Bronchial epithelial cell (primary cell): ENCODE measurements at regions not wholly inside any gene's neighbourhood (a gene's known extent, or its start where the extent isn't known, plus 50 kb on each side); places are given as distances from the start of the nearest gene placed in this dataset.

Experiments used
- DNase-seq: peaks from one replicate; pipeline ENCODE4 v3.0.0-alpha.2; 2010; ENCODE audit warnings: low read depth
- FAIRE-seq: peaks from 2 replicates; lab custom pipeline; 2011; peaks lifted over from hg19 to GRCh38; lab: Jason Lieb, UNC
- H3K27me3 ChIP-seq: 2 replicates; pipeline ENCODE4 v1.5.1; 2011; ENCODE audit warnings: low read length; ENCODE audit not compliant: control insufficient read depth, insufficient read depth
- H3K36me3 ChIP-seq: 2 replicates; pipeline ENCODE4 v1.5.1; 2011; ENCODE audit warnings: low read length; ENCODE audit not compliant: control insufficient read depth, insufficient read depth
- H3K4me3 ChIP-seq: 2 replicates; pipeline ENCODE4 v1.5.1; 2011; ENCODE audit warnings: mild to moderate bottlenecking, low read depth, low read length, control low read depth
- TF ChIP-seq, protein P1 (sequence below): IDR thresholded peaks from 2 replicates; pipeline ENCODE4 v1.5.1; 2011; ENCODE audit warnings: mild to moderate bottlenecking, moderate library complexity, low read length, control low read depth, inconsistent platforms; ENCODE audit not compliant: insufficient read depth, severe bottlenecking

DNA sequence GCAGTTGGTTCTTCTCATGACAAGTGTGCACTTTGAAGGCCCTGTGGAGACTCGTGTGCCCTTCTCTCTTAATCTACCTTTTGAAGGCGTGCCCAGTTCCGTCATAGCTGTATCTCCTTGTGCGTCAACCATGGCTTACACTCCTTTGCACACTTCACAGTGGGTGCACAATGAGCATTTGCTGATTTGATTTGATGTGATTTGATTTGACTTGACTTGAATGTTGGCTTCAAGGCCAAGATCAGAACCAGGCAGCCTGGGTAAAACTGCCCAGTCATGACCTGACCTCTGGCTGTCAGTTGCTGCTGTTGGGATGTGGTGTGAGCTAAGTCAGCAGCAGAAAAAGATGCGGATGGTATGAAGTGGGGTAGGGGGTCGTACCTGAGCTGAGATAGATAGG is 670.3 kb upstream of the HS6ST1 start:
- no peaks in the 10 kb centered on the region for H3K36me3 ChIP-seq
- FAIRE-seq = peak; percentile 73
- DNase-seq = no peak
- TF ChIP-seq, protein P1, sequence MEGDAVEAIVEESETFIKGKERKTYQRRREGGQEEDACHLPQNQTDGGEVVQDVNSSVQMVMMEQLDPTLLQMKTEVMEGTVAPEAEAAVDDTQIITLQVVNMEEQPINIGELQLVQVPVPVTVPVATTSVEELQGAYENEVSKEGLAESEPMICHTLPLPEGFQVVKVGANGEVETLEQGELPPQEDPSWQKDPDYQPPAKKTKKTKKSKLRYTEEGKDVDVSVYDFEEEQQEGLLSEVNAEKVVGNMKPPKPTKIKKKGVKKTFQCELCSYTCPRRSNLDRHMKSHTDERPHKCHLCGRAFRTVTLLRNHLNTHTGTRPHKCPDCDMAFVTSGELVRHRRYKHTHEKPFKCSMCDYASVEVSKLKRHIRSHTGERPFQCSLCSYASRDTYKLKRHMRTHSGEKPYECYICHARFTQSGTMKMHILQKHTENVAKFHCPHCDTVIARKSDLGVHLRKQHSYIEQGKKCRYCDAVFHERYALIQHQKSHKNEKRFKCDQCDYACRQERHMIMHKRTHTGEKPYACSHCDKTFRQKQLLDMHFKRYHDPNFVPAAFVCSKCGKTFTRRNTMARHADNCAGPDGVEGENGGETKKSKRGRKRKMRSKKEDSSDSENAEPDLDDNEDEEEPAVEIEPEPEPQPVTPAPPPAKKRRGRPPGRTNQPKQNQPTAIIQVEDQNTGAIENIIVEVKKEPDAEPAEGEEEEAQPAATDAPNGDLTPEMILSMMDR = no peak
- no peak overlapping the region for H3K4me3 ChIP-seq
- H3K27me3 ChIP-seq = no peaks in the 10 kb centered on the region

DNA sequence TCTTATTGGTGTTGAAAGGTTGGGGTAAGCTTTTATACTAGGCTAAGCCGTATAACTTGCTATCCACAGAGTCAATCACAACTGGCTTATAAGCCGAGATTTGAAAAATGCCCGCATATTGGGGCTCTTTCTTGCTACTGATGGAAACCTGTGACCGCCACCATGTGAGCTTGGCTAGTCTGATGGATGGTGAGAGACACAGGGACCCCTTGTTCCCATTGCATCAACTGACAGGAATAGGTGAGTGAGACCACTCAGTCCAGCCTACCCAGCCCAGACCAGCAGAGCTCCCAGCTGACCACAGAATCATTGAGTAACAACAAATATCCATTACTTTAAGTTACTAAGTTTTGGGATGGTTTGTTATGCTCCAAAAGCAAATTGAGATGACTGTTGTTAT is 676.4 kb upstream of the HS6ST1 start:
- Histone ChIP-seq H3K4me3 (no peak overlapping the region), H3K27me3 (no peaks in the 10 kb centered on the region), H3K36me3 (no peaks in the 10 kb centered on the region)
- FAIRE-seq = no peak
- no peak for DNase-seq
- TF ChIP-seq, protein P1 = no peak

DNA sequence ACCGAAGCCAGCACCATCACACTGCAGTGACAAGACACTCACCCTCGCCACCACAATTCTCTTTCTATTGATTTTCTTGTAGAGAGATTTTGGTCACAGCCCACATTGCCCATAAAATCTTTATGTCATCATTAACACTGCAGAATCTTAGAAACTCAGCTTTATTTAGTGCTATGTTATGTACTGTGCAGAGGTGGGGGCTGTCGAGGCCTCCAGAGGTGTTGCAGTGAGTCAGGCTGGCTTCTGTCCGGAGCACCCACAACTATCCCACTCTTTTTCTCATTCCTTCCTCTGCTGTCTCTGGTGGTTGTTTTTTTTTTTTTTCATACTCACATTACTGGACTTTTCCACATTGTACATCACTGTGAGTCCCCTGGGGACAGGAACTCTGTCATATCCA is 677.4 kb upstream of the HS6ST1 start:
- H3K27me3 ChIP-seq = no peaks in the 10 kb centered on the region
- H3K36me3 ChIP-seq = no peaks in the 10 kb centered on the region
- TF ChIP-seq, protein P1 = no peak
- DNase-seq (no peak), FAIRE-seq (no peak)
- H3K4me3 ChIP-seq = no peak overlapping the region

DNA sequence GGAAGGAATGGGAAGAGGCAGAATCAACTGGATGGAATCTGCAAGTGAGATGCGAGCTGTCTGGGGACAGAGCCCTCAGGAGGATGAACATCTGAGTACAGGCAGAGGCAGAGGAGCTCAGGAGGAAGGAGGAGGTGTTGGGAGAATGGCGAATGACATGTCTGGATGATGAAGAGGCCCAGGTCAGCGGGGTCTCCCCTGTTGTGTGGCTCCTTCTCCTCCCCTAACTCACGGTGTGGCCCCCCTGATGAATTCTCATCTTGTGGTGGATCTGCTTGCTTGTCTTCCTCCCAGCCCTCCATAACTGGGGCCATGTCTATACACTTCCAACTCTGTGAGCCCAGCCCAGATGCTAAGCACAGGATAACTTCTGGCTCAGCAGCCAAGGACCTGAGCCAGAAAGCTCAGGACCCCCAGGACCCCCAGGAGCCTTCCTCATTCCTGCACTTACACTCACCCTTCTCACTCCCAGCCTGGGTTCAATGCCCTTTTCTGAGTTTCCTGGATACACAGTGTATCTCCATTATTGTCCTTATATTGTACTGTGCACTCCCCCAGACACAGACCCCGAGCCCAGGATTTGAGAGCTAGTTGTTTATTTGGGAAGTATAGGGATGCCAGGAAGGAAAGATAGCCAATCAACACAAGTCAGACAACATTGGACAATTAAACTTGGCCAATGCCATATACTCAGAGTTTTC is 678.6 kb upstream of the HS6ST1 start:
- no peaks in the 10 kb centered on the region for H3K36me3 ChIP-seq
- FAIRE-seq (no peak), DNase-seq (no peak)
- TF ChIP-seq, protein P1 = no peak
- H3K4me3 ChIP-seq = no peak overlapping the region
- H3K27me3 ChIP-seq = no peaks in the 10 kb centered on the region

DNA sequence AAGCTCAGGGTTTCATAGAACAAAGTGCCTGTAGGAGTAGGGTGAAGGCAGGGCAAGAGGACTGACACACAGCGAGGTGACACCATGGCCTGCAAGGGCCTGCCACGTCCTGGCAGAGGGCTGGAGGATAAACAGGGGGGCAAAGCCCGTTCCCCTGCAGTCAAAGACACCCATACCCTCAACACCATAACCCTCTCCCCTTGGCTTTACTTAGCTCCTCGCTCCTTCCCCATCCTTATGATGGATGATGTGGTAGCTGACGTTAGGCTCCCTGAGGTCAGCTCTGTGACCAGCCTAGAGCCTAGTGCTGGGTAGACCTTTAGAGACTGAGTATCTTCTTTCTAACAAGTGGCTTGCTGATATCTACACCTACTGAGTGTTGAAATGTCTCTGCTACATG is 683.3 kb upstream of the HS6ST1 start:
- Histone ChIP-seq H3K27me3 (no peaks in the 10 kb centered on the region), H3K36me3 (no peaks in the 10 kb centered on the region), H3K4me3 (no peak overlapping the region)
- FAIRE-seq (peak; percentile 60), DNase-seq (no peak)
- TF ChIP-seq, protein P1 = no peak

DNA sequence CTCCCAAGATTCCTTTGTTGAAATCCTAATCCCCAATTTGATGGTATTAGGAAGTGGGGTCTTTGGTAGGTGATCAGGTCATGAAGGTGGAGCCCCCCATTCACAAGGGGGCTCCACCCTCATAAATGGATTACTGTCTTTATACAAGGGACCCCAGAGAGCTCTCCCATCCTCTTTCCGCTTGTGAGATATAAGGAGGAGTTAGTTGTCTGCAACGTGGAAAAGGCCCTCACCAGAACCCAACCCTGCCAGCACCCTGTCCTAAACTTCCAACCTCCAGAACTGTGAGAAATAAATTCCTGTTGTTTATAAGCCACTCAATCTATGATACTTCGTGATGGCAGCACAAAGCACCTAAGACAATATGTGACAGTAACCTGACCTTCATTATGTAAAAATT is 684.1 kb upstream of the HS6ST1 start:
- H3K27me3 ChIP-seq = no peaks in the 10 kb centered on the region
- DNase-seq (no peak), FAIRE-seq (no peak)
- no peak overlapping the region for H3K4me3 ChIP-seq
- TF ChIP-seq, protein P1 = no peak
- H3K36me3 ChIP-seq = no peaks in the 10 kb centered on the region
